ENCODE measurements at regions not wholly inside any gene's neighbourhood (a gene's known extent, or its start where the extent isn't known, plus 50 kb on each side); places are given as distances from the start of the nearest gene placed in this dataset.

DNA sequence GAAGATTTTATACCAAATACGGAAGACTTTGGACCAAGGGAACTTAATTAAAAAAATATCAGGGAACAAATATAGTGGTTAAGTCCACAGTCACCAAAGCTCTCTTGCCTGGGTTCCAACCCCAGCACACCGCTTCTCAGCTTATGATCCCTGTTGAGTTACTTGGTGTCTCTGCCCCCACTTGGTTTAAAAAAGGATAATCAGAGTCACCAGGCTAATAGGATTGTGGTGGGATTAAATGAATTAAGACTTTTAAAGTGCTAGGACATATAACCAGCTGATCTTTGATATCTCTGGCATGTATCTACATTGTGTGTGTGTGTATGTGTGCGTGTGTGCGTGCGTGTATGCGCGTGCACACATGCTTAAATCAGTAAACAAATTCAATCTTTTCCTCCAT is 474.7 kb upstream of the DAB1 start:
- no peak for TF ChIP-seq ZFX (IDR thresholded peaks at IDR 0.05; ENCODE audit: borderline replicate concordance)
- TF ChIP-seq, protein P1, sequence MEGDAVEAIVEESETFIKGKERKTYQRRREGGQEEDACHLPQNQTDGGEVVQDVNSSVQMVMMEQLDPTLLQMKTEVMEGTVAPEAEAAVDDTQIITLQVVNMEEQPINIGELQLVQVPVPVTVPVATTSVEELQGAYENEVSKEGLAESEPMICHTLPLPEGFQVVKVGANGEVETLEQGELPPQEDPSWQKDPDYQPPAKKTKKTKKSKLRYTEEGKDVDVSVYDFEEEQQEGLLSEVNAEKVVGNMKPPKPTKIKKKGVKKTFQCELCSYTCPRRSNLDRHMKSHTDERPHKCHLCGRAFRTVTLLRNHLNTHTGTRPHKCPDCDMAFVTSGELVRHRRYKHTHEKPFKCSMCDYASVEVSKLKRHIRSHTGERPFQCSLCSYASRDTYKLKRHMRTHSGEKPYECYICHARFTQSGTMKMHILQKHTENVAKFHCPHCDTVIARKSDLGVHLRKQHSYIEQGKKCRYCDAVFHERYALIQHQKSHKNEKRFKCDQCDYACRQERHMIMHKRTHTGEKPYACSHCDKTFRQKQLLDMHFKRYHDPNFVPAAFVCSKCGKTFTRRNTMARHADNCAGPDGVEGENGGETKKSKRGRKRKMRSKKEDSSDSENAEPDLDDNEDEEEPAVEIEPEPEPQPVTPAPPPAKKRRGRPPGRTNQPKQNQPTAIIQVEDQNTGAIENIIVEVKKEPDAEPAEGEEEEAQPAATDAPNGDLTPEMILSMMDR (IDR thresholded peaks at IDR 0.05): no peak
- H3K27ac ChIP-seq: no peak overlapping the region

DNA sequence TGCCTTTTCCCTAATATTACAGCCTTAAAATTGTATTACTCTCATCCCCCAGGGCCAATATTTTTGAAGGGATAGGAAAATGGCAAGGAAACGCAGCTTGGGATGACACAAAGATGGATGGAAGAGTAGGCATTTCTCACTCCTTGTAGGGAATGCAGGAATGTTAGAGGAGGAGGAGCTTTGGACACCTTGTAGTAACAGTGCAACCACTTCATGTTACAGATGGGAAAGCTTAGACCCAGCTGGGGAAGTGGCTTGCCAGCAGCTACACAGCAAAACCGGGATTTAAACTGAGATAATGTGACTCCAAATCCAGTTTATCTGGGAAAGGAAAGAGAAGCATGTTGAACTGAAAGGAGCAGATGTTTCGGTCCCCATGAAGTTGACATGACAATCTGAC is 473.7 kb upstream of the DAB1 start:
- TF ChIP-seq, protein P1 (IDR thresholded peaks at IDR 0.05): no peak
- no peak for TF ChIP-seq ZFX (IDR thresholded peaks at IDR 0.05; ENCODE audit: borderline replicate concordance)
- no peak overlapping the region for H3K27ac ChIP-seq

DNA sequence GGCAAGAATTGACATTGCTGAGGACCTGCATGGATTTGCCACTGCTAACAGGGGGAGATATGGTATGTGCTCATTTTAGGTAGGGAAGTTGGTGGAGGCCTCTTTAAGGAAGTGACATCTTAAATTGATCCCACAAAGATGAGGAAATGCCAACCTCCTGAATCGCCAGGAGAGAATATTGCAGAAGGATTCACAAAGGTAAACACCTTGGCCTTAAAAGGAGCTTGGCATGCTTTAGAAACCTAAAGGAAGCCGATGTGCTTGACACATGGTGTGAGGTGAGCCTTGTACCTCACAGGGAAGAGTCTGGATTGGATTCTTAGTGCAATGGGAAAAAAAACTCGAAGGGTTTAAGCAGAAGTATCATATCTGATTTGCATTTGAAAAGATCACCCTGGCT is 470.5 kb upstream of the DAB1 start:
- TF ChIP-seq ZFX (IDR thresholded peaks at IDR 0.05; ENCODE audit: borderline replicate concordance): no peak
- TF ChIP-seq, protein P1 (IDR thresholded peaks at IDR 0.05): no peak
- H3K27ac ChIP-seq: no peak overlapping the region

DNA sequence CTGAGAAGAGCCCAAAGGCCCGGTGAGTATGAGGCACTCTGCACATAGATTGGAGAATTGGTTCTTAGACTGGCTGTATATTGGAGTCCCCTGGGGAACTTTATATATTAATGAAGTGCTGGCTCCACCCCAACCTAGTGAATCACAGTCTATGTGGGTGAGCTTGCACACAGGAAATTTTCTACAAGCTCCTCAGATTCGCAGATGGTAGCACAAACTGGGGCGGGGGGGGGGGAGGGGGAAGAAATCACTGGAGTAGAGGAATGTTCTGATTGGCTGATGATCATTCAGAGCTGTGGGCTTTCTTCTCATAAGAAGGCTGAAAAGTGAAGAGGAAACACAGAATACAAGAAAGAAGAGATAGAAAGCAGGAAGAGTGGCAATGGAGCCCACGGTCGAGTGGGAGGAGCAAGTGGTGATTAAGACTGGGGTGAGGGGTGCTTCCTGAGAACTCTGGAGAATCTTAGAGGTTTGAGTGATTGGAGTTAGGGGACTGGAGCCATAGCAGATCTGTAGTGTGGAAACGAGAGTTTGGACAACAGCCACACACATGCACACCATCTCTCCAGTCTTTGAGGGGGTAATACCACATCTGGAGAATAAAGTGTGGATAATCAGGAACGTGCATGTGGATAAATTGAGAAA is 465.9 kb upstream of the DAB1 start:
- no peak overlapping the region for H3K27ac ChIP-seq
- TF ChIP-seq ZFX (IDR thresholded peaks at IDR 0.05; ENCODE audit: borderline replicate concordance): no peak
- TF ChIP-seq, protein P1 (IDR thresholded peaks at IDR 0.05): no peak

DNA sequence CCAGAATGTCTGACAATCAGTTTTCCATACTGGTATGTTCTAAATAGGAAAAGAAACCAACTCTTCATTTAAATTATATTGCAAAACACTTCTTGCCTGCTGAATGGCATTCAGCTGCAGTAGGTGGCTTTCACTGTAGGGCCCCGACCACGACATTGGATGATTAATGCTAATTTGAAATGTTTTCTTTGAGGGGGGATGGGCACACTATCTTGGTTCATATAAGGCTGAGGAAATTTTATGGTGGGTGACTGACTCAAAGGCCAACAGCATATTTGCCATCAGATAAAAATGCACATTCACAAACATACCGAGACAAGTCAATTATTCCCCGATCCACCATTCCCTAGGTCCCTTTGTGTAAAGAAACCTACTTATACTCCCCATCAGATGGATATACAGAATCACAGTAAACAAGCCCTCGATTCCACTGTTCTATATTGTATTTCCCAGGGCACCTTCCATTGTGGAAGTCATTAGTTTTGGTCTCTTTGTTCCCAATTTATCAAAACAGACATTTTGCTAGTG is 464.2 kb upstream of the DAB1 start:
- no peak overlapping the region for H3K27ac ChIP-seq
- no peak for TF ChIP-seq ZFX (IDR thresholded peaks at IDR 0.05; ENCODE audit: borderline replicate concordance)
- TF ChIP-seq, protein P1 (IDR thresholded peaks at IDR 0.05): no peak

DNA sequence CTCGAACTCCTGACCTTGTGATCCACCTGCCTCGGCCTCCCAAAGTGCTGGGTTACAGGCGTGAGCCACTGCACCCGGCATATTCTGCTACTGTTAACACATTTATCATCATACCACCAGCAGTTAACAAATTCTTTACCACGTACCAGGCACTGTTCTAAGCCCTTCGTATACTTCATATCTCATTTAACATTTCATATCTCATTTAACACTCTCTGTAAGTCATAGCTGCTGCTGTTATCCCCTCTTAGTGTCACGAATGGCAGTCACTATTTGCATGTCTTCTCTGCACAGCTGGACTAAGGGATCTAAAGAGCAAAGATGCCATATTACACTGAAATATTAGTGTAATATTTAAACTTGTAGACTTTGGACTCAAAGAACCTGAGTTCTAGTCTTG is 462.5 kb upstream of the DAB1 start:
- TF ChIP-seq, protein P1 (IDR thresholded peaks at IDR 0.05): no peak
- no peak for TF ChIP-seq ZFX (IDR thresholded peaks at IDR 0.05; ENCODE audit: borderline replicate concordance)
- no peak overlapping the region for H3K27ac ChIP-seq

DNA sequence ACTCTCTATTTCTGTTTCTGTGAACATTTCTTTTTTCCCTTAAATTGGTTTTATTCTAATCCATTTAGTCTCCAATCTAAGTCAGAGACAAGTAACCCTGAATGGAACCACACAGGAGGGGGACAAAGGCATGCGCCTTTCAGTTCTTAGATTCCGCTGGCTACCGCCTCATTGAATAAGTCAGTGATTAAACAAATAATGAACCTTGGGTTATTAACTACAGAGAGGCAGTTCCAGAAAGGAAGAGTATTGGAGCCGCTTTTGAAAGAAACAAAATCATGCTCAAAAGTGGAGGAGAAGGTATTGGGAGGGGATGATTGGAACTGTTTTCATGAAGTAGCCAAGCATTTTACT is 459.8 kb upstream of the DAB1 start:
- no peak overlapping the region for H3K27ac ChIP-seq
- no peak for TF ChIP-seq ZFX (IDR thresholded peaks at IDR 0.05; ENCODE audit: borderline replicate concordance)
- TF ChIP-seq, protein P1 (IDR thresholded peaks at IDR 0.05): no peak

Measured in 22Rv1 (cell line).